Panc1 (cell line): ENCODE measurements at regions not wholly inside any gene's neighbourhood (a gene's known extent, or its start where the extent isn't known, plus 50 kb on each side); places are given as distances from the start of the nearest gene placed in this dataset.
"Not testable (repeated sequence)": the region's sequence is repeated elsewhere in the genome, so short reads cannot be mapped to it uniquely, and the experiment has no call there.

Experiments used
- ATAC-seq: fragments of 200-7000 bp; cut with Tn5 transposase; 2 replicates; pipeline ENCODE4 v1.9.1; 2020; ENCODE audit warnings: mild to moderate bottlenecking, moderate library complexity
- BruUV-seq: library from RNA; stranded (reverse); fragments of 400-500 nt; replicated peaks from 2 replicates; lab custom pipeline; 2021; lab: Mats Ljungman, UMichigan
- CTCF ChIA-PET: fragments of 300-600 bp; sonication (Branson Sonifier 250); formaldehyde crosslinking; loops from one replicate; lab custom pipeline; 2022; ENCODE audit warnings: antibody characterized with exemption; lab: Charles Lee
- POLR2A ChIA-PET: fragments of 300-600 bp; sonication (Branson Sonifier 250); formaldehyde crosslinking; loops from one replicate; lab custom pipeline; 2022; ENCODE audit warnings: antibody characterized with exemption; lab: Charles Lee
- DNase-seq: peaks from one replicate; pipeline ENCODE4 v3.0.0-alpha.2; 2010; ENCODE audit warnings: low read depth, low spot score
- H3K27ac ChIP-seq: 2 replicates; pipeline ENCODE4 v1.5.1; 2011; ENCODE audit warnings: mild to moderate bottlenecking, low read length, inconsistent platforms
- H3K27me3 ChIP-seq: fragments of 200-500 bp; sonication (Bioruptor generic); 2 replicates; pipeline ENCODE4 v1.6.0; 2014; ENCODE audit warnings: low read length, inconsistent platforms; ENCODE audit not compliant: control insufficient read depth, insufficient read depth
- H3K36me3 ChIP-seq: fragments of 200-500 bp; sonication (Bioruptor generic); 2 replicates; pipeline ENCODE4 v1.5.1; 2014; ENCODE audit warnings: inconsistent platforms, mild to moderate bottlenecking, low read length, moderate library complexity; ENCODE audit not compliant: control insufficient read depth, insufficient read depth
- H3K4me1 ChIP-seq: 2 replicates; pipeline ENCODE4 v1.5.1; 2011; ENCODE audit warnings: inconsistent platforms, mild to moderate bottlenecking, low read length, moderate library complexity; ENCODE audit not compliant: control insufficient read depth, insufficient read depth
- H3K4me3 ChIP-seq, 2 experiments: 2 replicates each; pipeline ENCODE4 v1.5.1; 2011 to 2012; ENCODE audit warnings: low read depth in 2 of 2, low read length in 2 of 2, mild to moderate bottlenecking in 2 of 2, inconsistent platforms in 1 of 2, moderate library complexity in 1 of 2
- H3K9me3 ChIP-seq: fragments of 200-500 bp; sonication (Bioruptor generic); 2 replicates; pipeline ENCODE4 v1.5.1; 2014; ENCODE audit warnings: low read depth, mild to moderate bottlenecking, inconsistent platforms, low read length, moderate library complexity; ENCODE audit not compliant: control insufficient read depth, insufficient read depth
- CTCF ChIP-seq: fragments of 450-650 bp; IDR thresholded peaks from 2 replicates; pipeline ENCODE4 v1.5.1; 2017; ENCODE audit warnings: mild to moderate bottlenecking
- POLR2AphosphoS5 ChIP-seq: IDR thresholded peaks from 2 replicates; pipeline ENCODE4 v1.6.1; 2012; ENCODE audit warnings: mild to moderate bottlenecking, low read depth, low read length, moderate library complexity
- REST ChIP-seq, 2 experiments: IDR thresholded peaks; 2 replicates each; pipeline ENCODE4 v1.6.1; 2011 to 2012; ENCODE audit warnings: low read depth in 2 of 2, control low read depth in 1 of 2, low read length in 1 of 2, mild to moderate bottlenecking in 1 of 2, moderate library complexity in 1 of 2; ENCODE audit not compliant: insufficient read depth in 1 of 2
- SIN3A ChIP-seq: IDR thresholded peaks from 2 replicates; pipeline ENCODE4 v1.6.1; 2012; ENCODE audit warnings: low read depth, mild to moderate bottlenecking, low read length, moderate library complexity, borderline replicate concordance; ENCODE audit not compliant: insufficient read depth
- TCF7L2 ChIP-seq: IDR thresholded peaks from 2 replicates; pipeline ENCODE4 v1.6.1; 2011; ENCODE audit warnings: mild to moderate bottlenecking, low read depth, low read length, inconsistent platforms
- in situ Hi-C: cut with HindIII; loops from 2 replicates; pipeline ENCODE4 v1.10.0; 2016; ENCODE audit warnings: low sequenced_read_pairs, low pct_unique_long_range_greater_than_20kb
- intact Hi-C: fragments of 100-400 bp; cut with micrococcal nuclease; formaldehyde crosslinking; loops from one replicate; pipeline ENCODE4 v1.10.0; 2022; ENCODE audit not compliant: unreplicated experiment

GRCh38 chr13:79987761-79988160 lies 353.2 kb downstream of the SPRY2 start:
- ChIA-PET POLR2A (no interaction called here), CTCF (no interaction called here)
- intact Hi-C loops (no loop called here), in situ Hi-C loops (no loop called here)
- no peaks in the 10 kb centered on the region for H3K36me3 ChIP-seq
- no peak overlapping the region for H3K27ac ChIP-seq
- TF ChIP-seq POLR2AphosphoS5, result no peak
- no peak for TF ChIP-seq TCF7L2
- no TSS peak for BruUV-seq
- no peaks in the 10 kb centered on the region for H3K27me3 ChIP-seq
- no peaks in the 10 kb centered on the region for H3K4me1 ChIP-seq
- DNase-seq (no peak), ATAC-seq (no peak)
- H3K9me3 ChIP-seq, result no peaks in the 10 kb centered on the region; the same call in 1 of the 2 replicates
- no peak overlapping the region for H3K4me3 ChIP-seq

GRCh38 chr13:79987323-79987722 lies 353.6 kb downstream of the SPRY2 start:
- Histone ChIP-seq H3K27me3 (no peaks in the 10 kb centered on the region), H3K36me3 (no peaks in the 10 kb centered on the region), H3K4me3 (no peak overlapping the region), H3K27ac (no peak overlapping the region), H3K9me3 (no peaks in the 10 kb centered on the region; the same call in 1 of the 2 replicates), H3K4me1 (no peaks in the 10 kb centered on the region)
- no peak for ATAC-seq
- BruUV-seq, result no TSS peak
- in situ Hi-C loops (no loop called here), intact Hi-C loops (no loop called here)
- CTCF ChIA-PET, result no interaction called here
- TF ChIP-seq CTCF (no peak), SIN3A (no peak)
- POLR2A ChIA-PET, result no interaction called here
- DNase-seq, result no peak

GRCh38 chr13:79986890-79987289 lies 354.0 kb downstream of the SPRY2 start:
- no peaks in the 10 kb centered on the region for H3K36me3 ChIP-seq
- H3K4me1 ChIP-seq, result no peaks in the 10 kb centered on the region
- intact Hi-C loops, result no loop called here
- TF ChIP-seq REST (IDR thresholded peaks at IDR 0.05; ENCODE audit: insufficient read depth in 1 of 2, low read depth in 2 of 2, low read length in 1 of 2) (no peak), SIN3A (no peak), POLR2AphosphoS5 (no peak), TCF7L2 (no peak), CTCF (no peak)
- H3K27me3 ChIP-seq, result no peaks in the 10 kb centered on the region
- in situ Hi-C loops, result no loop called here
- H3K27ac ChIP-seq, result no peak overlapping the region
- ATAC-seq (no peak), DNase-seq (no peak)
- BruUV-seq, result no TSS peak
- peaks cover 3% of the 10 kb centered on the region; the same call in 1 of the 2 replicates for H3K9me3 ChIP-seq
- CTCF ChIA-PET, result no interaction called here
- no peak overlapping the region for H3K4me3 ChIP-seq
- POLR2A ChIA-PET, result no interaction called here

- H3K4me1 ChIP-seq, H3K27me3 ChIP-seq, in situ Hi-C loops, intact Hi-C loops, H3K4me3 ChIP-seq, DNase-seq, H3K36me3 ChIP-seq, BruUV-seq, H3K27ac ChIP-seq, ATAC-seq, POLR2A ChIA-PET, CTCF ChIA-PET: not testable (repeated sequence)
- H3K9me3 ChIP-seq, result peaks cover 11% of the 10 kb centered on the region; the same call in 1 of the 2 replicates
Measured at GRCh38 chr13:79974935-79975650, 365.8 kb downstream of the SPRY2 start.
